ENCODE measurements at regions not wholly inside any gene's neighbourhood (a gene's known extent, or its start where the extent isn't known, plus 50 kb on each side); places are given as distances from the start of the nearest gene placed in this dataset.
A peak's percentile ranks its signal among the peaks of the same experiment; 100 is the strongest.

DNA sequence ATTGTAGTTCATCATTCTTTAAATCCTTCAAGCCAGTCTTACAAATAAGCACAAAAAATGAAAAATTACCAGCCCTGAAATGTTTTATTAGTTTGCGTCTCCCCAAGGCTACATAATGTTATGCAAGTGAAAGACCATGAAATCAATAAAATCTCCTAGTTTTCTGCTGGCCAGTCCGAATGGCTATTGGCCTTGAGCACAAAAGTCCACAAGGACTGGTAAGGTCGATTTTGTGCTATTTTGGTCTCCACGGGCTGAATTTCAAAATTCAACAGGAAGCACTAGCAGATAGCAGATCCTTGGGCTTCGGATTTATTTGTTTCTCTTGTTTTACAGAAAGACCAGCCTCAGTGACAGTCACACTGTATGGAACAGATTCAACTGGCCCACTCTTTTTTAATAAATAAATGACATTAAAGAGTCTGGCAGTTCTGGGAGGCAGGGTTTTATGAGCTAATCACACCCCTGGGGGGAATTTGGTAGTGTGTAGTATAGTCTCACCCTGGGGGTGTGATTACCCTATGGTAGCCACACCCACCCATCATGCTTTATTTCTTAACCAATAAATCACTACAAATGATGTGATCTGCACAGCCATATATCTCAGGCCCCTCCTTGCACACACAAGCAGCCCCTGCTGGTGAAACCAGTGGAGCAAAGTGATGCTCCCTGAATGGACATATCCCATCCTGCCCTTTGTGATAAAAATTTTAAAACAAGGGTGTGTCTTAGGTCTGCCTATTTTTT is 51.1 kb upstream of the TMEM33 start:
- no peak for DNase-seq

DNA sequence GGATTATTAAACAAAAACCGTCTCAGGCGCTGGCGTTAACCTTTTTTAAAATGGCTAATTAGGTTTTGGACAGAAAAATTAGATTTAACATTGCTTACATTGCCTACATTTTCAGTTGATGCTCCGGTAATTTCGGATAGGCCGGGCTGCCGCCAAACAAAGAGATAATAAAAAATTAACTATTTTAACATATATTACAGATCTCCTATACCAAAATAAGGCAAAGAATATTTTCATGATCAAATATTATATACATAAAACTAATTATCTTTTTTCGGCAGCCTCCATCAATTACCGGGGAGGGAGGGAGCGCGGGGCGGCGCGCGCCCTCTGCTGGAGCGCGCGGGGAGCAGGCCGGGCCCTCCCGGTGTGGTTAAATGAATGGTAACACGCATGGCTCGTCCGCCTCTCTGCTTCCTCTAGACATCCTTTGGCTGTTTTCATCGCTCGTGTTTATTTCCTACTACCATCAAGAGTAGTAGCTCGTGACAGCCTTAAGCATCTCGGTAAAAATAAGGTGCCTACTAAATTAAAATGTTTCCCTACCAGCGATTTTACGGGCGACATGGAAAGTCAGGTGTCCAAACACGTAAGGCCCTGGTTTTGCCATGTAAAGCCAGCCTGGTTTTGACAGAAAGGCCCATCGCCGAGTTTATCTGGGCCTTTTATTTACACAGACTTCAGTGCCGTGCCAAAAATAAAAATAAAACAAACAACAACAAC is 52.4 kb upstream of the TMEM33 start:
- peak; percentile 31 for DNase-seq

DNA sequence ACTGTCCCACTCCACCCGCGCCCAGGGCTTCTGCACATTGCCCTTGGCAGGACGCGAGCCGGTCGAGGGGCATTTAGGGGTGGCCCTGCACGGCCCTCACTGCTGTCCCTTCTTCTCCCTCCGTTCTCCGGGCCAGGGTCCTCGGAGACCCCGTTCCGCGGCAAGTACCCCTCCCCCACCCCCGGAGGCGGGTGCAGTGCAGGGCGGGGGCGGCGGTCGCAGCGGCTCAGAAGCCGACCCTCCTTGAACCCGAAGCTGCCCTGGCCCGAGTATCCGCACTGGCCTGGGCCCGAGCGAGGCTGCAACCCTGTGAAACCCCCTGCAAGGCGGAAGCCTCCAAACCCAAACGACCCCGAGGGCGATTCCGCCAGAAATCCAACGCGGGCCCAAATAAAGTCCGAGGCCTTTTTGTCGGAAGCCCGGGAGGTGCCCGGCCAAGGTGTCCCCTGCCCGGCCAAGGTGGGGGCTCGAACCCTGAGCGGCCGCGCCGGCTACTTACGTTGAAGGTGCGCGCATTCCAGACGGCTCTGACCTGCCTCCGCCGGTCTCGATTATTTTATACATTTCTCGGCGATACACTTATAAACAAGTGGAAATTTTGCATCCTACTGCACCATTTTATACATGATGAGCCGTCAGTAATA is 53.1 kb upstream of the TMEM33 start:
- DNase-seq, result no peak

DNA sequence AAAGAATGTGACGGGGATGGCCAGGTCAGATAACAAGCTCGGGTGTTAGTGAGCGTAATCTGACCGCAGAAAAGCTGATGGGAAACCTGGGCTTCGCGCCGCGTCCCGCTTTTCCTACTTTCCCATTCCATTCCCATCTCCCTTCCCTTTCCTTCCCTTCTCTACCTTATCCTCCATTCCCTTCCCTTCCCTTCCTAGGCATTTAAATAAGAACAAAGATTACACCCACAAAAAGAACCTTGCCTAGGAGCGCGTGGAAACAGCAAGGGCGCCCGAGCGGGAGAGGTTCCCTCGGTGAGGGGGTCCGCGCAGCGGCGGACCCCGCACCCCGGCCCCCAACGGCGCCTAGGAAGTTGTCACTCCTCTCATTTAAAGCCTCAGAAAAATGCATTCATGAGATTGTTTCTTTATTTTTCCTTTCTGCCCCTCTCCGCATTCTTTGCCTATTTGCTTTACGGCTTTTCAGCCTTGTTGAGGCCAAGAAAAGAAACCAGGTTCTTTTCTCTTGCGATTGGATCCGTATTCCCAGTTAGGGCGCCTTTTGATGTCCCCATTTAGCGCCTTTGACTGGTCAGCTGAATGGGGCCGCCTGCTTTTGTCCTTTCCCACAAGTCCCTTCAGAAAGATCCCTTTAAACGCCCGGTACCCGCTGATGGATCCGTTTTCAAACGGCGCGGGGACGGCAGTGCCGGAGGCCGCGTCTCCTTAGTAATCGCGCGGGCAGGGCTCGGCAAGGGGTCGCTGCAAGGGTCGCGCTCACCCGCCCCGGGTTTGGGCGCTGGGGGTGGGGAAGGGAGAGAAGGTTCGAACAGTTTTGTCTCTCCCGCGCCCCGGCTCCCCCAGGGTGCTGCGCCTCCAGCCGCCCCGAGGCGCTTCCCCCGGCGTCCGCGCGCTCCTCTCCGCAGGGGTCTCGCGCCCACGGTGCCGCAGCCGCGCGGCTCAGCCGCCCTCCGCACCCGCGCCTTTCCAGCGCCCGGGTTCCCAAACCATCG is 54.1 kb upstream of the TMEM33 start:
- DNase-seq, result no peak

DNA sequence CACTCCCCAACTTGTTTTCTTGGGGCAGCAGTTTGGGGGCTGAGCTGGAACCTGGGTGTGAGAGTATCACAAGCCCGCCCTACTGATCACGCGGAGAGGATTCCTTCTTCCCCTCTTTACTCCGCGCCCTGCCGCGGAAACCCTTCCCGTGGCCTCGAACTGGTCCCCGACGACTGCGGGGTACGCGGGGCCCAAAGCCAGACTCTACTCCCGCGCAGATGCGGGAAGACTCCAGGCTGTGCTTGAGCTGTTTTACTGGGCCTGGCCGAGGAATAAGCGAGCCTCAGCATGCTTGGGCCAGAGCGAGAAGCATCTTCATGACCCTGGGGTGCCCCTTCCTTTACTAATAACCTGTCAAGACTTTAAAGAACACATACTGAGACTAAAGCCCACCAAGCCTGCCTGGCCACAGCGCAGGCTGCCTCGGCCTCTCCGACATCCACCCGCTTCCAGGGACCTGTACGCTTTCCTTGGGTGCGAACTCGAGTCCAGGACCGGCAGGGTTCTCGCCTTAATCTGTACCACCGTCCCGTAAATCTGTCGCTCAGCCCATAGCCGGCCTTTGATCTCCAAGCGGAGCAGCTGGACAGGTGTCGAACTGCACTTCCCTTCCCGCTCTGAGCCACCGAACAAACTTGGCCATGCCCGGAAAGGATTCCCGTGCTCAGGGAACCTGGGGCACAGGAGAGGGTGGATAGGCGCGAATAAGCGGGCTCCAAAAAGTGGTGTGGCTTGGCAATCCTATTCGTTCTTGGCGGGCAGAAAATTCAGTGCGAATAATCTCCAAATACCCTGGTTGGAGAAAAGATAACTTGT is 55.0 kb upstream of the TMEM33 start:
- no peak for DNase-seq

DNA sequence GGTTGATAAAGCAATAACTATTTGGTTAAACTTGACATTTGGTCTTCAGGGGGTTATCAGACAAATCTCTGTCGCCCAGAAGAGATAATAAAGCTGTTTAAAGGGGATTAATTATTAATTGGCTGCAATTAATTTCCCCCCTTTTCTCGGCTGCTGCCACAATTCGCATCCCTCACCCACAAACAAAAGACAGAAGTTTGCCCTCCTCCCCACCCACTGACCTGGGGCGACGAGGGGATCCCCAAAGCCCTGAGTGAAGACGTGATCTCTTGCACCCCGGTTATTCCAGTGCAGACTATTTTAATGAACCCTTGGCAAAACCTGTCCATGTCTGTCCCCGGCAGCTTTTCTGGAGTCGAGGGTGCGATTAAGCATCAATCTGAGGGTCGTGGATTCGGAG is 55.7 kb upstream of the TMEM33 start:
- DNase-seq, result no peak

DNA sequence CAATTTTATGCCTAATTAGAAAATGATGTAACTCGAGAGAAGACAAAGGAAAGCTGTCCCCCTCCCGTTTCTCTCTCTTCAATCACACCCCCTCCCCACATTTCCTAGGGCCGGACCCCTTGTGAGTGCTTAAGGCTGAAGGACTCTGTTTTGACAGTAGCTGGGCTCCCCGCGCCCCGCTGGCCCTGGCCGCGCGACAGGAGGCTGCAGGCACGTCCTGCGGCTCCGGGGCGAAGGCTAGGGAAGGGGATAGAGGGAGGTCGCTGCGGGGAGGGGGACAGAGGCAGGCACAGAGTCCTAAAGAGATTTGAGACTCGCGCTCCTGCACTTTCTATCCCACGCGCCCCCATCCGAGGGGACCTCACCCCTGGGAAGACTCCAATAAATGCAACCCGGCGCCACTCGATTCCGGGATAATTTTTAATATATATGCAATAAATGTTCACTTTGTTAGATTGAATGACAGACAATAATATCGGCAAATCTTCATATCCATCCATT is 56.2 kb upstream of the TMEM33 start:
- DNase-seq, result no peak

DNA sequence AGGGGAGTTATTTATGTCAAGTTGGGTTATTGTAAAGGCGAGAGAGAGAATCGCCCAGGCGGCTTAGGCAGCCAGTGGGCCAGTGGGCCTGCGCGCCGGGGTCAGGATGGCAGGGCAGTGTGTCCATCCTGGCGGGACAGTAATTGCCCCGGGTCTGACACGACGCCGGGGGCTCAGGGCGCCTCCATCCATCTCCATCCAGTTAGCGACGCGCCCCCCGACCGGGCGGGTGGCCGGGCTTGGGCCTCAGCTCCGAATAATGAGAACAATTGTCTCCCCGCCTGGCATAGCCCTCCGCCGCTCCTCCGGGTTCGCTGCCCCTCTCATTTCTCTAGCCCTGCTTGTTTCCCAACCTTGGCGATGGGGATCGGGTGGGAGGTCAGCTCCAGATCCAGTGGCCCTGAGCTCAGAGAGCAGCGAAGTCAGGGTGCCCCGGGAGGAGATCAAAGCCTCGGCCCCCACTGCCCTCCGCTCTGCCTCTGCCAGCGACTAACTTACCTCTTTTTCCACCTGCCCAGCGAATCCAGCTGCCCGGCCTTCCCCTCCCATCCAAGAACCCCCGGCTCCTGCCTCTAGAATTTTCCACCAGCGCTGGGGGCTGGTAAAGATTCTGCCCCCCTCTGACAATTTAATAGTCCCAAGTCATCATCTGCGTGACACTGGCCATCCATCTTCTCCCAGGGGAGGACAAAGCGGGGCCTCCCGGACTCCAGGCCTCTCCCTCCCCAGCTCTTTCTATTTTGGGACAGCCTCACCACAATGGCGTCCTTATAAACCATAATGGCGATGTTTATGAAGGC is 56.9 kb upstream of the TMEM33 start:
- DNase-seq, result no peak

DNA sequence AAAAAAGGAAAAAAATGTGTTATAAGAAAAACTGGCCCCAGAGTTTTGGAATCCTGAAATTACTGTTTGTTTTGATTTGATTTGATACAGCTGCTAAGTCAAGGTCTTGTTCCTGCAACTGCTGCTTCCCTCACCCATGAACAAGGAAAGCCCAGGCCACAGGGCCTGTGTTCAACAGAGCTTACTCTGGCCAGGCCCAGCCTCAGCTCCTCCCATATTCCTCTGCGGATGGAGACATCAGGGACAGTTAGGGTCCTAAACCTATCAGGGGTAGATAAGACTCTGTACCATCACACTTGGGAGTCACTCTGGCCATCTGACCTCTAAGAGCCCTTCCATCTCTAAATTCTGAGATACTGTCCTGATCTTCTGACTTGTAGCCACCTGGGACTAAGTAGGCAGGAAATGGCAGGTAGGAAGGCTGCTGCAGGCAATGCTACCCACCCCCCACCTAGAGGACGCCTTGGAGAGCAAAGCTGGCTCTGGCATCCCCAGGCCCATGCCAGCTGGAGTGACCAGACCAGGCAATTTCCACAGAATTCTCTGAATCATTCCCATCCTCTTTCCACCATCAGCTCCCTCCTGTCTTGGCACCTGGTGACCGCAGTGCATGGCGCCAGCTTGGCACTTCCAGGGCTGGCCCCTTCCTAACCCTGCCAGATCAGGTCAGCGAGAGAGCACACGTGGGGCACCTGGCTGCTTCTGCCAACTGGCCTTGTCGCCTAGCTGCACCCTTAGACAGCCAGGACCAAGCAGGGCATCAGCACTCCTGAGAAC is 58.0 kb upstream of the TMEM33 start:
- no peak for DNase-seq

DNA sequence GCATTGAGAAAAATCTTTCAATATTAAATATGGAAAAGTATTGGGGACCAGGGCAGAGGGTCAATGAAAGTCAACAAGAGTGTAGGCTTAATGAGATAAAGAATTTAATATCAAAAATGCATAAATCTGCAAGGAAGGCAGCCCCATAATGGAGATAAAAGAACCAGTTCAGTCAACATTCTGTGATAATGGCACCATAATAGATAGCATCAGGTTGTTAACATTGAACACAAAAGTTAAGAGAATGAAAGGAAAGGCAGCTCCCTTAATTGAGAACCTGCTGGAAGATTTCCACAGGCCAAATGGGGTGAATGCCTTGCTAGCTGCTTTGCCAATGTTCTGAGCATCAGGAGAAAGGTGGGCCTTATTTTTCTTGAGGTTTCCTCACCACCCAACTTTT is 60.4 kb upstream of the TMEM33 start:
- no peak for DNase-seq

DNA sequence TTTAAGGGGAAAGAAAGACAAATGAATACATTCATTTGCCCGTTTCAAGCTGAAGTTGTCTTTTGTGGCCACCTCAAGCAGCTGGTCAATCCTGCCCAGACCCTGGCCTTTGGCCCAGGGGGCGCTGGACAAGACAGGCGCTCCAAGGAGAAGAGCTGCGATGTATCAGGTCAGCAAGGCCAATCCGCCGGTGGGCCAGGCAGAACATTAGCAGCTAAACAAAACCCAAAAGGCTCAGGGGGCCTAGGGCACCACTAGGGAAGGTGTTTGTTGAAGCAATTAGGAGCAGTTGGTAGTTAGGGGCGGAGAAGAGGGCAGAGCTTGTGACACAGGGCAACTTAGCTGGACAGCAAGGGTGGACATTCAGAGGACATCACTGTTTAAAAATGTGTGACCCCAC is 60.8 kb upstream of the TMEM33 start:
- no peak for DNase-seq

DNA sequence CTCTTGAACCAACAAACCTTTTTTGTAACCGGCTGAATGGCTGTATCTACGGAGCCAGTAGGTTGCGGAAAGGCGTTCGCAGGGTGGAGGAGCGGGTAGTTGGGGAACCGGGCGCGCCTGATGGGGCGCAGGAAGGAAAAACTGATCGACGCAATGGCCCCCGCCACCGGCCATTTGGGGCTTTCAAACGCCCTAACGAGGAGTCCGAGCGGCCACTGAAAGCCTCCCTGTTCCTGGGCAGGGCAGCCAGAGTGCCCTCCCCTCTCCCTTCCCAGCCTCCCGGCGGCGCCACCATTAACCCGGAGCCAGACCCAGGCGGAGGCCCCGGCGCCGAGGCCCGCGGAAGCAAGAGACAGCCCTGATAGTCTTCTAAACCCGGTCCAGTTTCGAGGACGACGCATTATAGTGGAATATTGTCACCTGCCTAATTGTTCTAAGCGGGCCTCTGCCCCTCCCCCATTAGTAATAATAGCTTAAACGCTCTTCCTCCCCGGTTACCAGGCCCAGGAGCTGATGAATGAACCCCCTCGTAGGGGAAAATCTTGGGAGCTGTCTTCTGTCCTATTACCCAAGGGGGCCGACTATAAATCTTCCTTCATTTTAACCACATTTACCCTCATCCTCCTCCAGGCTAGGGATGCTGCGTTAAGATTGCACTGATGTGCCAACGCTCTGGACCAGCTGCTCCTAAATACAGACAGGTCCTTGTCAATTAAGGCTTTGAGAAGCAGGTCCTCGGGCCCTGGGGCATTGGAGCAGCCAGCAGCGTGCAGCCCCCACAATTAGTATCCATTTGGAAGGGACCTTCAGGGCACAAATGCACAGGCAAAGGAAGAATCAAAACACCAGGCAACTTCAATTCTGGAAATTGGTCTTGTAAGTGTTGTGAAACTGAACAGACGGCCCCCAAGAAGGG is 61.6 kb upstream of the TMEM33 start:
- DNase-seq, result no peak

DNA sequence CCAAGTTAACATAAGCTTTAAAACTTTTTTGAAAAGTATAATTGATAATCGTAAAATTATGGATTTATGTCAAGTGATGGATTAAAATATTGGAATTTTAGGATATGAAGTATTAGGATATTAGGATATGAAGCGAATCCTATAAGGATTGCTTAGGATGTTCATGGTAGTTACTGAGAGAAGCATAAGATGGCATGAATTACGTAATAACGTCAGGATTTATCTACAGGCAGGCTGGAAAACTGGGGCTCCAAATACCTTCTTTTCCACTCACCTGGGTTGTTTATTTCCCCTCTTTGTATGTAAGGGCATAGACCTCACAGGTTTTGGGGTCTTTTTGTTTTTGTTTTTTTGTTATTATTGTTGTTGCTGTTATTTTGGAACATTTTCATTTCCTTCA is 65.2 kb upstream of the TMEM33 start:
- no peak for DNase-seq

DNA sequence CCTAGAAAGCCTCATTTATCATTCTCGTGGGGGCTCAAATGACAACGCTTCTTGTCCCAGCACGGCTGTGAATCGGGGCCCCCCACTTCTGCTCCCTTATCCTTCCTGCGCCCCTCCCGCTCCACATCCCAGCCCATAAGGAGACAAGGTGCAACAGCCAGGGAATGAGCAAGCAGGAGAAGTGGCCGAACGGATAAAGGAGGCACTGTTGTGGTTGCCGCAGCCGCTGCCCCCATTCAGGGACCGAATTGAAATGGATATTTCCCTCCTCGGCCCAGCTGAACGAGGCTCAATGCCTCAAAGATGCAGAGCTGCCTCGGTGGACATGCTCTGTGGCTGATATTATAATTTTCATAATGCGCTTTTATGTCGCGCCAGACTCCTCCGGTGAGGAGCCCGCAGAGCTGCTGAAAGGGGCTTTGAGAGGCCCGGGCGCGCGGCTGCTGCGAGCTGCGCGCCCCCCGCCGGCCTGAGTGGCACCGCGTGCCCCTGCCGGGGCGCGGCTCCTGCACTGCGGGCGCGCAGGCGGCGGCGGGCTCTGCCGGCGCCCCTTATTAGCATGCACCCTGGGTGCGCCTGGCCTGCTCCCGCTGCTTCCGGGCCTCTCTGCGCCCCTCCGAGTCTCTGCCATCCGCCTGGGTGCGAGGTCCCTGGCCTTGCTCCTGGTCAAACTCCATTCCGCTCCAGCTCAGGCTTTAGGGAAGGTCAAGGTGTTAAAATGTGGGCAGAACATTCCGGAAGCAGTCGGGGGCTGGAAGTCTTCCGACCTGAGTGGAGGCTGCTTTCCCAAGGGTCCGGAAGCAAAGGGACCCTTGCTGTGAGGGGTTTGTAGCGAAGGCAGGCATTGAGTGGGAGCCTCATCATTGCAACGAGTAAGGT is 68.2 kb upstream of the TMEM33 start:
- no peak for DNase-seq

DNA sequence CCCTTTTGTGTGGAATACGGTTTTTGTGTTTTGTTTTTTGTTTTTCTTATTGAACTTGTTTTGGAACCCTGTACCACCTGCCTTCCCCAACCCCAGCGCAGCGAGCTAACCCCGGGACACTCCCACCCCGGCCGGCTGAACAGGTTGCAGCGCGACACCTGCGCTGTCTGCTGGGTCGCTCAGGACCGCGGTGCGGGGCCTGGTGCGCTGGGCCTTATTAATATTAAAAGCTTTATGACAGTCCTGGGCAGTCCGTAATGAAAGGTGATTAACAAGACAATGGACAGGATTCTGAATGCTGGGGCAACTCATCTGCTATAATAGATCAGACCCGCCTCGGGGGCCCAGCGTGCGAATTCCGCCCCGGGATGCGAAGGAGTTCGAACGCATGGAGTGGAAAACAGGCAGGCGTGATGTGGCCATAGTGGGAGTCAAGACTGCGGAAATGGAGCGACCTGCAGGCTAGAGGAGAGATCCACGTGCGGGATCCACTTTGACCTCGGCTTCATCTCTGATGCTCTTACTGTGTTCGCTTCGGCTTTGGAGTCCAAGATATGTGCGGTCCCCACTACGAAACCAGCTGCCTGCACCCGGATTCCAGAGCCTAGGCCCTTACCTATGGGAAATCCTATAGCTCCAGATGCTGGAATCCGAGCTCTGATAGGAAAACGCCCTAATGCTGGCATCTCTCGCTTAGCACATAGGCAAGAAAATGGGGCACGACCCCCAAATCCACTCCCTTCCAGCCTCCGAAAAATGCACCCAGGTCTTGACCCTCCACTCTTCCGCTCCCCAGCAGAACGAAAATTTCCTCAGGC is 69.0 kb upstream of the TMEM33 start:
- DNase-seq, result no peak

DNA sequence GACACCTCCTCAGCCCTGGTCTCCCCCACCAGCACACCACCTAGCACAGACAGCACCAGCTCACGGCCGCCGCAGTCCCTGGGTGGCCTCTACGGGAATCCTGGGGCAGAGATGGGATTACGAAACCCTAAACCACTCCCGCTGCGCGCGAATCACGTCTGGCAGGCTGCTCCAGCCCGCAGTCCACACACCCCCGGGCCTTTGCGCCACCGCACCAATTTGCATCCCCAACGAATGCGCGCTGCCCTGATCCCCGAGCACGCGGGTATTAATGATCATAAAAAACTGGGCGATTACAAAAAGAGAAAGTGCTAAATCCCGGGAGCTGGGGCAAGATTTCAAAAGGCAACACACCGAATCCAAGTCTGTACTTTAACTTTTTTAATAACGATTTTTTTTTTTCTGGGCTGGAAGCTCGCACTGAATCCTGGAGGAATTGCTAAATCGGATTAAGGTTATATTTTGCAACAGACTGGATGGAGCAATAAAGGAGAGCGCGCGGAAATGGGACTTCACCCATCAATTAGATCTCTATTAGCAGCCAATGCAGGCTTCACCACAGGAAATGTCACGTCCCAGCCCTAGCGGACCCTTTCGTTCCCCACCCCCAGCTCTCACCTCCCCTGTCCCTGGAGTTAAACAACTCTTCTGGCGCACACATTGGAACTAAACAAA is 69.8 kb upstream of the TMEM33 start:
- no peak for DNase-seq
